DMS 273 (cell line): ENCODE measurements at regions not wholly inside any gene's neighbourhood (a gene's known extent, or its start where the extent isn't known, plus 50 kb on each side); places are given as distances from the start of the nearest gene placed in this dataset.
"Not testable (repeated sequence)": the region's sequence is repeated elsewhere in the genome, so short reads cannot be mapped to it uniquely, and the experiment has no call there.

Source experiments
- DNase-seq: peaks from one replicate; lab custom pipeline; 2025; ENCODE audit not compliant: unreplicated experiment; lab: John Stamatoyannopoulos, UW

- DNase-seq: no peak
These were observed 284.1 kb downstream of the CD109 start for GRCh38 chr6:73980096-73980495.

GRCh38 chr6:73978330-73978729 is 282.3 kb downstream of the CD109 start:
- no peak for DNase-seq

- not testable (repeated sequence) for DNase-seq
These were observed 276.5 kb downstream of the CD109 start for GRCh38 chr6:73972518-73972917.

- peak; percentile 72 for DNase-seq
These were observed 274.3 kb downstream of the CD109 start for GRCh38 chr6:73969971-73970970.

GRCh38 chr6:73968221-73968757 is 272.3 kb downstream of the CD109 start:
- DNase-seq: no peak

GRCh38 chr6:73965539-73966029 is 269.6 kb downstream of the CD109 start:
- no peak for DNase-seq

GRCh38 chr6:73964241-73964854 is 268.3 kb downstream of the CD109 start:
- no peak for DNase-seq

- no peak for DNase-seq
These were observed 266.9 kb downstream of the CD109 start for GRCh38 chr6:73962884-73963283.

GRCh38 chr6:73956305-73956704 is 260.3 kb downstream of the CD109 start:
- DNase-seq: no peak

GRCh38 chr6:73955800-73956199 is 259.8 kb downstream of the CD109 start:
- DNase-seq: no peak

GRCh38 chr6:73954881-73955280 is 258.9 kb downstream of the CD109 start:
- peak; percentile 41 for DNase-seq

GRCh38 chr6:73951183-73951582 is 255.2 kb downstream of the CD109 start:
- no peak for DNase-seq

- no peak for DNase-seq
These were observed 248.1 kb downstream of the CD109 start for GRCh38 chr6:73943930-73944652.

GRCh38 chr6:73943411-73943810 is 247.4 kb downstream of the CD109 start:
- no peak for DNase-seq

- no peak for DNase-seq
These were observed 246.7 kb downstream of the CD109 start for GRCh38 chr6:73942592-73943186.

- DNase-seq: no peak
These were observed 245.9 kb downstream of the CD109 start for GRCh38 chr6:73941892-73942291.

- no peak for DNase-seq
These were observed 241.8 kb downstream of the CD109 start for GRCh38 chr6:73937805-73938204.

- peak; percentile 87 for DNase-seq
These were observed 236.9 kb downstream of the CD109 start for GRCh38 chr6:73932866-73933265.

- DNase-seq: peak; percentile 45
These were observed 233.4 kb downstream of the CD109 start for GRCh38 chr6:73929405-73929804.

- no peak for DNase-seq
These were observed 231.4 kb downstream of the CD109 start for GRCh38 chr6:73927421-73927820.

GRCh38 chr6:73925703-73926102 is 229.7 kb downstream of the CD109 start:
- DNase-seq: not testable (repeated sequence)
